GM12892 (cell line): ENCODE measurements at regions not wholly inside any gene's neighbourhood (a gene's known extent, or its start where the extent isn't known, plus 50 kb on each side); places are given as distances from the start of the nearest gene placed in this dataset.

Experiments
- POLR2A ChIP-seq: IDR thresholded peaks from 2 replicates; pipeline ENCODE4 v1.6.1; 2011; ENCODE audit warnings: low read depth, low read length, control low read depth
- POLR2AphosphoS5 ChIP-seq: IDR thresholded peaks from 2 replicates; pipeline ENCODE4 v1.6.1; 2011; ENCODE audit warnings: low read depth, low read length, control low read depth

- TF ChIP-seq POLR2A (no peak), POLR2AphosphoS5 (no peak)
Observed at GRCh38 chr13:50130123-50130946, 115.1 kb downstream of the KCNRG start.
